Osteocyte (in vitro differentiated cells): ENCODE measurements at regions not wholly inside any gene's neighbourhood (a gene's known extent, or its start where the extent isn't known, plus 50 kb on each side); places are given as distances from the start of the nearest gene placed in this dataset.

Experiments
- DNase-seq: peaks from one replicate; pipeline ENCODE4 v3.0.0; 2021; ENCODE audit warnings: mixed read lengths; ENCODE audit not compliant: unreplicated experiment; ENCODE audit errors: extremely low spot score
- H3K27ac Mint-ChIP-seq: one replicate; pipeline ENCODE4 v1.8.0; 2021; ENCODE audit warnings: mild to moderate bottlenecking, mixed read lengths; ENCODE audit not compliant: unreplicated experiment
- H3K27me3 Mint-ChIP-seq: one replicate; pipeline ENCODE4 v1.8.0; 2021; ENCODE audit warnings: mixed read lengths; ENCODE audit not compliant: unreplicated experiment
- H3K36me3 Mint-ChIP-seq: one replicate; pipeline ENCODE4 v1.8.0; 2021; ENCODE audit warnings: mixed read lengths; ENCODE audit not compliant: unreplicated experiment
- H3K4me1 Mint-ChIP-seq: one replicate; pipeline ENCODE4 v1.8.0; 2021; ENCODE audit warnings: mixed read lengths; ENCODE audit not compliant: unreplicated experiment
- H3K4me3 Mint-ChIP-seq: one replicate; pipeline ENCODE4 v1.8.0; 2021; ENCODE audit warnings: mild to moderate bottlenecking, moderate library complexity, mixed read lengths; ENCODE audit not compliant: unreplicated experiment
- H3K9me3 Mint-ChIP-seq: one replicate; pipeline ENCODE4 v1.8.0; 2021; ENCODE audit warnings: mixed read lengths; ENCODE audit not compliant: unreplicated experiment
- TF ChIP-seq, protein P1 (sequence below): fragments of 200-600 bp; sonication (generic); IDR thresholded peaks from 2 replicates; pipeline ENCODE4 v1.5.0; 2021; ENCODE audit warnings: antibody characterized with exemption, mild to moderate bottlenecking, moderate library complexity

DNA sequence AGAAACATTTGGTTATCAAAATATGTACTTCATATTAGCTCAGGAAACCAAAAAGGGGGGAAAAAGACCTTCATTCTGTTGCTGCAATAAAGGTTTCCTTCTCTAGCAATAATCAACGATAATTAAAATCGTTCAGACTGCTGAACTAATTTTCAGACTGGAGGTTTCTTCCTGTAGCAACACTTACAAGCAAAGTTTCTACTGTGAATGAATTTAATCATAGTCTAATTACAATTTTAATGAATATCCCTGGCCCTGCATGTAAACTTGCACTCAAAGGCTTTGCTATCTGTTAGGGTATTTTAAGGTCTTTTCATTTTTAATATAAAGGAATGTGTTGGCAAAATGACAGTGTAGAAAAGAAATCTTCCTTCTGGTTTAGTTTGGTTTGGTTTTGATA is 265.2 kb downstream of the QDPR start:
- no peaks in the 10 kb centered on the region for H3K36me3 Mint-ChIP-seq
- H3K27ac Mint-ChIP-seq, result no peak overlapping the region
- TF ChIP-seq, protein P1, sequence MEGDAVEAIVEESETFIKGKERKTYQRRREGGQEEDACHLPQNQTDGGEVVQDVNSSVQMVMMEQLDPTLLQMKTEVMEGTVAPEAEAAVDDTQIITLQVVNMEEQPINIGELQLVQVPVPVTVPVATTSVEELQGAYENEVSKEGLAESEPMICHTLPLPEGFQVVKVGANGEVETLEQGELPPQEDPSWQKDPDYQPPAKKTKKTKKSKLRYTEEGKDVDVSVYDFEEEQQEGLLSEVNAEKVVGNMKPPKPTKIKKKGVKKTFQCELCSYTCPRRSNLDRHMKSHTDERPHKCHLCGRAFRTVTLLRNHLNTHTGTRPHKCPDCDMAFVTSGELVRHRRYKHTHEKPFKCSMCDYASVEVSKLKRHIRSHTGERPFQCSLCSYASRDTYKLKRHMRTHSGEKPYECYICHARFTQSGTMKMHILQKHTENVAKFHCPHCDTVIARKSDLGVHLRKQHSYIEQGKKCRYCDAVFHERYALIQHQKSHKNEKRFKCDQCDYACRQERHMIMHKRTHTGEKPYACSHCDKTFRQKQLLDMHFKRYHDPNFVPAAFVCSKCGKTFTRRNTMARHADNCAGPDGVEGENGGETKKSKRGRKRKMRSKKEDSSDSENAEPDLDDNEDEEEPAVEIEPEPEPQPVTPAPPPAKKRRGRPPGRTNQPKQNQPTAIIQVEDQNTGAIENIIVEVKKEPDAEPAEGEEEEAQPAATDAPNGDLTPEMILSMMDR, result no peak
- H3K27me3 Mint-ChIP-seq, result peaks cover 12% of the 10 kb centered on the region
- H3K4me3 Mint-ChIP-seq, result no peak overlapping the region
- no peaks in the 10 kb centered on the region for H3K9me3 Mint-ChIP-seq
- no peak for DNase-seq
- no peaks in the 10 kb centered on the region for H3K4me1 Mint-ChIP-seq

DNA sequence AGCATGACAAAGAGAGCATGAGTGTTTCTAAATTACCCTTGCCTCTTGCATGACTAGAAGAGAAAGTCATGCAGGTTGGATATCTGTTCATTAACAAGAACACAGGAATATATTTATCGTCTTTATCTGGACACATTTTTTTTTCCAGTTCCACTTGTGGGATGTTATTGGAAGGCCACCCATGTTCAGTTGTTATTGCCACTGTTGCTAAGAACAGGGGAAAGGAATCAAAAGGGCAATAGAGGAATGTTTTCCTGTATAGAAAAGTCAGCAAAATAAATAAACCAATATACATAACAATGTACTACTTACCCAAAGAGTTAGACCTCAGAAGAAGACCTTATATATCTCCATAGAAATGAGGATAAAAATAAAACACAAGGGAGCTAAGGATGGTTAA is 270.1 kb downstream of the QDPR start:
- Mint-ChIP-seq H3K4me3 (no peak overlapping the region), H3K27me3 (peaks cover 2% of the 10 kb centered on the region), H3K4me1 (no peaks in the 10 kb centered on the region), H3K36me3 (no peaks in the 10 kb centered on the region), H3K9me3 (no peaks in the 10 kb centered on the region), H3K27ac (no peak overlapping the region)
- TF ChIP-seq, protein P1, result no peak
- no peak for DNase-seq

DNA sequence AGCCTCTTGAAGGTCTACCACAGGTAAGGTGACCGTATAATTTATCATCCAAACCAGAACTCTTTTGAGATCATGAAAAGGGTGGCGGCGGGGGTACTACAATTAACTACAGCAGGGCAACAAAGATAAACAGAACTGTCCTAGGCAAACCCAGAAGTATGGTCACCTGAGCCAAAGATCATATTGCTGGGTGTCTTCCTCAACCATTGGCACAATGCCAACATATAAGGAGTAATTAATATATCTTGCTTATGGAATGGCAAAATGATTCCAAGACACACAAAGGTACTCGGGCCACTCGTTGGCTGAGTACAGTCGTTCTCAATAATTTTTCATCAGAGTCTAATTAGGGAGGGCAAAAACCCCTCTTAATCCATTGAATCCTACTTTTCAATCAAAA is 273.3 kb downstream of the QDPR start:
- DNase-seq, result no peak
- peaks cover 5% of the 10 kb centered on the region for H3K27me3 Mint-ChIP-seq
- H3K27ac Mint-ChIP-seq, result no peak overlapping the region
- H3K9me3 Mint-ChIP-seq, result no peaks in the 10 kb centered on the region
- no peak overlapping the region for H3K4me3 Mint-ChIP-seq
- TF ChIP-seq, protein P1, result no peak
- no peaks in the 10 kb centered on the region for H3K36me3 Mint-ChIP-seq
- no peaks in the 10 kb centered on the region for H3K4me1 Mint-ChIP-seq

DNA sequence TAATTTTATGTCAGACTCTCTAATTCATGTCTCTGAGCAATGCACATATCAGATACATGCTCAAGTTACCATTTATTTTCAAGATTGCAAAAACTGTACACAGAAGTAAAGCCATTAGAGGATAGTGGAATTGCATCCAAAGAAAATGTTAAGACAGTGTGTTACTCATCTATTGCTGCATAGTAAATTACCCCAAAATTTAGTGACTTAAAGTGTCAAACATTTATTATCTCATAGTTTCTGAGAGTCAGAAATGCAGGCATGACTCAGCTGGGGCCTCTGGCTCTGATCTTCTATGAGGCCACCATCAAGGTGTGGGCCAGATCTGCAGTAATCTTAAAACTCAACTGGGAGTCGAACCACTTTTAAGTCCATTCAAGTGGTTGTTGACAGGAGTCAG is 275.2 kb downstream of the QDPR start:
- Mint-ChIP-seq H3K27me3 (peaks cover 5% of the 10 kb centered on the region), H3K27ac (no peak overlapping the region), H3K4me3 (no peak overlapping the region), H3K4me1 (no peaks in the 10 kb centered on the region), H3K9me3 (no peaks in the 10 kb centered on the region), H3K36me3 (no peaks in the 10 kb centered on the region)
- no peak for DNase-seq
- TF ChIP-seq, protein P1, result no peak

DNA sequence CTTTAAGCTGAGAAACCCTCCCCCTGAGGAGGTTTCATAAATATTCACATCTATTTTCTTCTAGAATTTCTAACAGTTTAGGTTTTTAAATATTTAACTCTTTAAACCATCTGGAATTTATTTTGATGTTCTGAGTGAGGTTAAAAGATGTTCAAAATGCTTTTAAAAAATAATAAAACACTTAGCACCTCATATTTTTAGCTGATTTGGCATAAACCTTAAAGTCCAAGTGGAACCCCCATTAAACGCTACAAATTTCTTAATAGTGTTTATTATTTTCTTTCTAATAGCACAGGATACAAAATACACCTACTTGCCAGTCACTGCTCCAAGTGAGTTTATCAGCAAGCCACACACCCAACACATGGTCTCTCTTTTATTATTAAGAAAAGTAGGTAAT is 277.2 kb downstream of the QDPR start:
- H3K9me3 Mint-ChIP-seq, result no peaks in the 10 kb centered on the region
- H3K4me1 Mint-ChIP-seq, result no peaks in the 10 kb centered on the region
- H3K27me3 Mint-ChIP-seq, result peaks cover 10% of the 10 kb centered on the region
- TF ChIP-seq, protein P1, result no peak
- no peak overlapping the region for H3K27ac Mint-ChIP-seq
- no peak for DNase-seq
- no peak overlapping the region for H3K4me3 Mint-ChIP-seq
- no peaks in the 10 kb centered on the region for H3K36me3 Mint-ChIP-seq
